GM08714 (cell line): ENCODE measurements at regions not wholly inside any gene's neighbourhood (a gene's known extent, or its start where the extent isn't known, plus 50 kb on each side); places are given as distances from the start of the nearest gene placed in this dataset.

Source experiments
- H3K4me3 ChIP-seq: fragments of 200-500 bp; sonication (Bioruptor generic); 2 replicates; pipeline ENCODE4 v1.5.1; 2014; ENCODE audit warnings: mild to moderate bottlenecking, low read length, inconsistent platforms
- ZNF274 ChIP-seq: IDR thresholded peaks from 2 replicates; pipeline ENCODE4 v1.6.1; 2012; ENCODE audit warnings: mild to moderate bottlenecking, low read depth, low read length

DNA sequence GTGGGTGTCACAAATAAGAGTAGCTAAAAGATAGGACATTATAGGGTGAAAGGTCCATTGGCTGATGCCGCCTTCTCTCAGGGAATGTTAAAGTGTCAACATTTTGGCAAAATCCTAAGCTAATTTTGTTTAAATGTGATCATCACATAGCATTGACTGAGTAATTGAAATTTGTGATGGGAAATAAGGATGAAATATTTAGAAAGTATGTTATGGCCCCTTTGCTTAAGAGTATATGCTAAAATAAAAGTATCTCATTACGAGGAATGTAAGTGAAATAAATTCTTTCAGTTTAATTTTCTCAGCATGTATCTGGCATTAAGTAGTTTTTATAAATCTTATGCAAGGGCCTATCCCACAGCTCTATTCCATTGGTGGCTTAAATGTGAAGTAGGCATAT is 229.2 kb downstream of the PRL start:
- no peak overlapping the region for H3K4me3 ChIP-seq
- TF ChIP-seq ZNF274 = no peak

DNA sequence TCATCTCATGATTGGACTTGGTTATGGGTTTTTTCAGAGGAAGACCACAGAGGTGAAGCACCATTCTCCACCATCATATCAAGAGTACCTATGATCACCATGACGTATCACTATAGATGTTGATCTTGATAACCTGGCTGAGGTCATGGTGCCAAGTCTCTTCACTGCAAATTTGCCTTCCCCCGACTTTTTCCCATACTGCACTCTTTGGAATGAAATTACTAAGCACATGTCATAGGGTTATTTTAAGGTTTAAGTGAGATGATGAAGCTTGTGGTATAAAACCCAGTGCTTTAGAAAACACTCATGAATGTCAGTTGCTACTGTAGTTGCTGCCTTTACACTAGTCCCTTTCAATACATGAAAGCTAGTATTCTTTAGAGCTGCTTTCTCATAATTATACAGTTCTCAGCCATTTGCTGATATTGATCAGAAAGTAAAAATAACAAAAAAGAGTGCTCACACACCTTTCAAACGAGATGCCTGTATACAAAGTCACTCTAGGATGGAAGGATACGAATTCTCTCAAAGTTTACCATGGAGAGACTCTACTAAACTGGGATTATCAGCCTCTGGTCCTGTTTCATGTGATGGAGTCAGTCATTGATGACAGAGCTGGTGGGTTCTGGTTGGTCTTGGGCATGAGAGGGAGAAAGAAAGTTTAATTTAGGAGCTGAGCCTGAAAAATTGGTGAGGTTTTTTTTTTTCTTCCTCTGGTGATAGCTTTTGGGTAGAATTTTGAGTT is 228.1 kb downstream of the PRL start:
- H3K4me3 ChIP-seq = no peak overlapping the region
- TF ChIP-seq ZNF274 = no peak

DNA sequence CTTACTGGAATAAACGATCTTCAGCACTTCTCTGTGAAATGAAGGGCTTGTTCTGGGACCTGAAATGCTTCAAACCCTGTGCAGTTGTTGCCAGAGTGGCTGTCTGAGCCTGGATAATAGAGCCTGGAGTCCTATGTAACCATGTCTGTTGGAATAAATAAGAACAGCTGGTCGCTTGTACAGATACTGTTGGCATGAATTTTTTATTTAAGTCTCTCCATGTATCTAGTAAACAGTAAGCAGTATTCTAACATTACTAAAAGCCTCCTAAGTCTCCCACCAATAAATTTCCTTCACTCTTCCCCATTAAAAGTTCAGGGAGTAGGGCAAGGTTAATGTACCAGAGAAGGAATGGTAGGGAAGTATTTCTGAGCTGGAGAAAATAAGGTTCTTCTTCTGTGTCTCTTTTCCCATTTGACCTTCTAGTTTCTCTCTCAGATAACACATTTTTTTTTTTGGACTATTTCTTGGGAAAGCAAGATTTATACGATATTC is 227.5 kb downstream of the PRL start:
- TF ChIP-seq ZNF274 = no peak

DNA sequence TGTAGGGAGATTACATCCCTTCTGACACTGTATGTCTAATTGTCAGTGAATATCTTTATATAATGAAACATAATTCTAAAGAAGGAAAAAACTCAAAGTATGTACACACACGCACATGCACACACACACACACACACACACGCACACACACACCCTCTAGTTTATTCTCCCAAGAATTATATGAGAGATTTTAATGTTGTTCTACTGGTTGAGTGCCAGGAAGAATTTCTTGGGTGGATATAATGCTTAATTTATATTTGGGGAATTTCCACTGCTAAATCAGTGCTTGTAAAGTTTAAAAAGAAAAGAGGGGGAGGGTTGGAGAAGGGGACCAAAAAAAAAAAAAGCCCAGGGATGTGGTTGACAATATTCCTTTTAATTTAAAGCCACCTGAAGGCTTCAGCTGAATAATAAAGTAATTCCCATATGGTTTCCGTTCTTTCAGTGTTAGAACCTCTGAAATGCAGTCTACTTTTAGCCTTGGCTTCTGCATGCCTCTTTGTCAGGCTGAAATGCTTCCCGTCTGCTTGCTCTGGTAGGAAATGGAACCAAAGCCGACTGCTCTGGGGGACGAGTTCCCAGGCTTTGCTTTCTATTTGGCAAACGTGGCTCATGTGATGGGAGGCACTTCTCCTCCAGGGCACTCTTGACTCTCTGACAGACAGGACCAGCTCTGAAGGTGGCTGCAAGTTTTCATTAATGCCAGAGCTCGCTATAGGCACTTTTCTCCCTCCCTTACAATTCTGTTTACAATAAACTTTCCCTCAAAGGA is 225.4 kb downstream of the PRL start:
- TF ChIP-seq ZNF274 = no peak
- H3K4me3 ChIP-seq = no peak overlapping the region

More for the DNA sequence above, 227.5 kb downstream of the PRL start:
- no peak overlapping the region for H3K4me3 ChIP-seq

DNA sequence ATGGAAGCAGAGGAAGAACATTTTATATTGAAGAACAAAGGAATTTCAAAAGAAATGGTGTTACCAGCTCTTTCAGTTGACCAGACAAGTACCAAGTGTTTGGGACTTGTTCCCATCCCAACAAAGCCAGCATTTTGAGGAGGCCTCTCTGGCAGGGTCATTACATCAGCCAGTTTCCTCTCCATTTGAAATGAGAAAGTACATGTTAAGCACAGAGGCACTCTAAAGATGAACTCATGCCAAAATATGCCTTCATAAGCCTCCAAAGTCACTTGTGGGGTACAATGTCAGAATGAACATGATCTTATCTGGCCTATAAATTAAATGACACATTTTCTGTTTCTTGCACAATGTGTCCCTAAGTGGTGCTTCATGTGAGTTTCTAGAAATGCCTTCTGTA is 223.9 kb downstream of the PRL start:
- no peak for TF ChIP-seq ZNF274
- no peak overlapping the region for H3K4me3 ChIP-seq

DNA sequence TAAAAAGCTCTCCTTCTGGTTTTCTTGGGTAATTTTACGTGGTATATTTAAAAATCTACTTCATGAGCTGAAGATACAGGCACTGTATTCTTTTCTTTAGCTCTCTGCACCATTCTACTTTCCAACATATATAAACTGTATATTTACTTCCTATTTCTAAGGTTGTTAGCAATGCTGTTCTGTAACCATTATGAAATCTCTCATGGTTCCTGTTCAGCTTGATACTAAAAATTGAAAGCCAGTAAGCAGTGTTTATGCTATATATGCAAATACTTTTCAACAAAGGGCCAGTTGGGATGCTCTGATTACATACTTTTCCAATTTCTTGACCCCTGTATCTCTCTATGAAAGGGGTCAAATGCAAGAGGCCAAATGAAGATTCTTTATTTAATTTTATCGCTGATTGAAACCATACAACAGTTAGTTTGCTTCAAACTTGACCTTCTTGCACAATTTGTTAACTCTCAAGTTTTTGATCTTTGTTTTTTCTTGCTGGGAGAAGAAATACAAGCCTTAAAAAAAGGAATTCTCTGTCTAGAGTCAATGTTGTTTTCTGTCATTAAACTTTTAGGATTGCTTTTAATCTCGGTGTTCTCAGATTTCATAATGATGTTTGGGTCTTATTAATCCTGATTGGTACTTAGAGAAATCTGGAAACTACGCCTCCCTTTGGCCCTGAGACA is 223.2 kb downstream of the PRL start:
- no peak for TF ChIP-seq ZNF274
- no peak overlapping the region for H3K4me3 ChIP-seq

DNA sequence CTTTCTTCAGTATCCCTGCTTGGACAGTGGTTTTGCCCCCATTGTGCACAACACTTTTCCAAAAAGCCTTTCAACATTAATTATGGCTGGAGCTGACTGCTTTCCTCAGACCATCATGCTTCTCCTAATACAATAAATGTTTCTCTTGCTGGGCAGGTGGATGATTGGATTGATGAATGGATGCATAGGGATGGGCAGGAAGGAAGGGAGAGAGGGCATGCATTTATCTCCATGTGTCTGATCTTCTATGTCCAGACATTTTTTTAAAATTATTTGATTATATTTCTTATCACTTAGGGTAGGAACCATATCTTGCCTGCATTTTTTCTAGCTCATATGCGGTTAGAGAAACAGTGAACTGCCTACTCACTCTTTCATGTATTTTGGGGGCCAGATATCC is 218.5 kb downstream of the PRL start:
- no peak overlapping the region for H3K4me3 ChIP-seq
- TF ChIP-seq ZNF274 = no peak

DNA sequence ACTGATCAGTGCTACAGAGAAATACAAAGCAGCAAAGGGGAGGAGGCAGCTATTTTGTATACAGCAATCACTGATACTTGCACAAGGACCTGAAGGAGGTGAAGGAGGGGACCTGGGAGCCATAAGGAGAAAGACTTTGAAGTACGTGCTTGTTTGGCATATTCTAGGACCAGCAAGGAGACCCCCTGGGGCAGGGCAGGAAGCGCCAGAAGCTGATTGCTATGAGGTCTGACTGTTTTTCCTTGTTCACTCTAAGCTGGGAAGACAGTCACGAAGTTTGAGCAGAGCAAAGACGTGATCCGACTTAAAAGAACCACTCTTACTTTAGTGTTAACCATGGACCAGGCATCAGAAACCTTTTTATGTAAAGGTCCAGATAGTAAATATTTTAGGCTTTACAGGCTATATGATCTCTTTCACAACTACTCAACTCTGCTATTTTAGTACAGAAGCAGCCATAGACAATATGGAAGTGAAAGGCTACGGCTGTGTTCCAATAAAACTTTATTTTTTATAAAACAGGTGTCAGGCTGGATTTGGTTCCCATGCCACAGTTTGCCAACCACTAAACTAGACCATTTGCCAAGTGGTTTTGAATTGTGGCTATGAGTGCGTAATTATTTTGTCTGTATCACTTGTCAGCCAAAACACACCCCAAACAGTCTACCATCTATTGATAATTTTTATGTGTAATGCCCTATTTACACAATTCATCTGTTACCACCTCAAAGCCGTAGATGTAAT is 217.9 kb downstream of the PRL start:
- no peak for TF ChIP-seq ZNF274
- no peak overlapping the region for H3K4me3 ChIP-seq

DNA sequence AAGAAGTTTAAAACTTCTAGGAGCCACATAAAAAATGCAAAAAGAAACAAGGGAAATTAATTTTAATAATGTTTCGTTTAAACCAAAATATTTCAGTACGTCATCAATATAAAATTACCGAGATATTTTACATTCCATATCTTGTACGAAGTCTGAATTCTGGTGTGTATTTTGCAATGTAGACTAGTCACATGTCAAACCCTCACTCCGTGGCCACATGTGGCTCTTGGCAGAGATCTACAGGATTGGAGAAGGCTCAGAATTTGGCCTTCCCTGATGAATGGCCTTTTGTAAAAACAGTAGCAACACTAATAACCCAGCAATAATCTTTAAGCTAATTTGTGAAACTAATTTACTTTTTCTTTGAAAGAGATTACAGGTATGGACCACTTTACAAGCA is 217.1 kb downstream of the PRL start:
- no peak overlapping the region for H3K4me3 ChIP-seq
- TF ChIP-seq ZNF274 = no peak

DNA sequence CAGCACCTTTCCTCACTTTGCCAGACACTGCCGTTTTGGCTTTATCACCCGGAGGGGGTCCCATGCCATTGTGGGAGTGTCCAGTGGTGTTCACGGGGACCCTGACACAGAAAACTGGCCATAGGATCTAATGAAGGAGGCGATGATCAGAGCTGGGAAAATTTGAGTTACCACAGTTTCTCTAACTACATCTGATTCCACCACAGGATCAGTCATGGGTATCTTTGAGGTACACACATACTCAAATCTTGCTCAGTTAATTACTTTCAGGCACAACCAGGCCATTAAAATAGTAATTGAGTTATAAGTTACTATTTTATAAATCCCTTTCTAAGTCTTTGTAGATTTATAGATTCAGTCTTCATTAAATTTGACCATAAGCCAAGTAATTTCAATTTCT is 215.1 kb downstream of the PRL start:
- H3K4me3 ChIP-seq = no peak overlapping the region
- TF ChIP-seq ZNF274 = no peak

DNA sequence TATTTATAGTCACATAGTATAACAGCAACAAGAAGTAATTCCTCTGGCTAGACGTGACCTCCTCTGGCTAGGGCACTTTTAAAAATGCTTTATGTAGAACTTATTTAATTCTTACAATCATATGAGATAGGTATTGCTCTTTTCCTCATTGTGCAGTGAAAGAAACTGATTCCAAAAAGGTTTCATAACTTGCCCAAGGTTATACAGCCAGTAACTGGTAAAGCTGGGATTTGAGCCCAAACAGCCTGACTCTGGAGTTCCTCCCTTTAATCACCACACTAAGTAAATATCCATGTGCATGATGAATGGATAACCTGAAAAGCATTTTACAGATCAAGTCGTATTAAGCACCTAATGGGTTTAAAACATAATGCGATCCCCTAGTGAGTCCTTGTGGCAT is 214.6 kb downstream of the PRL start:
- H3K4me3 ChIP-seq = no peak overlapping the region
- no peak for TF ChIP-seq ZNF274

DNA sequence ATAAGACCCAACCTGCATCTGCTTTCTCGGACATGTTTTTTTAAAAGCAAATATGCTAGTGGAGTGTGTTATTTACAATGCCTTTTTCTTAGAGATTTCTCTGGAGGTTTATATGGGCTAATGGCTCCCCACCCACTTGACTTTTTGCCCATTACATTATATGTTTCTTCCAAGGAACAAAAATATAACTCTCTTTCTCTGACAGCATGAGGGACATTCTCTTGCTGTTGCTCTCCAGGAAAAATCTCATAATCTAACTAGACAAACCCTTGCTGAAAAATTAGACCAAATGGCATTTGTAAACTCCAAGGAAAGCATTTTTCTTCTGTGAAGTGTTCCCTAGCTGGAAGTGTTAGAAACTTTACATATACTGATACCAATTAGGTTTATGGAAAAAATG is 213.7 kb downstream of the PRL start:
- no peak overlapping the region for H3K4me3 ChIP-seq
- no peak for TF ChIP-seq ZNF274

DNA sequence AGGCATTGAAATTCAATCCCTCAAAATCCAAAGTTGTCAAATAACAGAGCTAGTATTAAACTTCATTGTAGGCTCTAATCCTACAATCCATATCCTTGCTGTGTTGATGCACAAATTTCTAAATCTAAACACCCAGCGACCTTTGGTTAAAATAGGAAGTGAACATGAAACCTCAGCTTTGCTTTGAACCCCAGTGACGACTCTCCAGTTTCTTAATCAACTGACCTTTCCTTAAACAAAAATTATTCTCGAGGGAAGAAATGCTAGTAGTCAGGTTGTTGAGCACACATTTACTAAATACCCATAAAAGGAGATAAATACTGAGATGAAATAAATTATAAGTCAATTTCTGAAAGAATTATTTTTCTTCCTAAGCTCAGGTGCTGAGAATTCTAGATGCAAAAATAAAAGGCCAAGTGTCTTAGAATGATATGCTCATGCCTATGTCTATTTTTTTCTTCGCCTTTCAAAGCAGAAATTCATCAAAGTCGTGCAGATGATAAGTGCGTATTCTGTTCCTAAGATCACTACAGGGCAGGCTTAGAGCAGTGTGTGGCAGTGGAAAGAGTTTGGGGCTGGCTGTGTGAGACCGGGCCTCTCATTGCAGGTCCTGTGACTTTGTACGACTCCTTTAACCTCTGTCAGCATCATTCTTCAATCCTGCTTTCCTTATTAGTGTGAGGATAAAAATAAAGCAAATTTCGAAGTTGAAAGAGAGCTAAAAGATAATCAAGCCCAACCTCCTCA is 208.7 kb downstream of the PRL start:
- H3K4me3 ChIP-seq = no peak overlapping the region
- no peak for TF ChIP-seq ZNF274
